GM19240 (cell line): ENCODE measurements at regions not wholly inside any gene's neighbourhood (a gene's known extent, or its start where the extent isn't known, plus 50 kb on each side); places are given as distances from the start of the nearest gene placed in this dataset.

Experiments
- DNase-seq: peaks from one replicate; pipeline ENCODE4 v3.0.0; 2011; ENCODE audit warnings: low spot score; ENCODE audit not compliant: insufficient read length

DNA sequence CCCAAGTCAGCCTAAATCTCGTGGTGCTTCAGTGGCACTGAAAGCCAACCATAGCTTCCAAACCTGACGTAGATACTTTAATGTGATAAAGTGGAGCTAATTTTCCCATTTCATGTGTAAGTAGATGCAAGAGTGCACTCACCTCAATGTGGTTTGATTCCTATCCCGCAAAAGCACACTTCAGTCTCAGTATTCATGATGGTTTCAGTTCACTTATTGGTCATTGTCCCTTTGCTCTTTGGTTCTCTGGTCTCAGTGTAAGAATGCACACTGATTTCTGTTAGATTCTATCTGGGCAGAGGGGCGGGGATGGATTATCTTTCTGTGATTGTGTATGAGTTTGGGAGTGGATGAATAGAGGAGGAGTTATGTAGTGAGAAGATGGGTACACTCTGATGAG is 340.6 kb downstream of the KCNRG start:
- no peak for DNase-seq

DNA sequence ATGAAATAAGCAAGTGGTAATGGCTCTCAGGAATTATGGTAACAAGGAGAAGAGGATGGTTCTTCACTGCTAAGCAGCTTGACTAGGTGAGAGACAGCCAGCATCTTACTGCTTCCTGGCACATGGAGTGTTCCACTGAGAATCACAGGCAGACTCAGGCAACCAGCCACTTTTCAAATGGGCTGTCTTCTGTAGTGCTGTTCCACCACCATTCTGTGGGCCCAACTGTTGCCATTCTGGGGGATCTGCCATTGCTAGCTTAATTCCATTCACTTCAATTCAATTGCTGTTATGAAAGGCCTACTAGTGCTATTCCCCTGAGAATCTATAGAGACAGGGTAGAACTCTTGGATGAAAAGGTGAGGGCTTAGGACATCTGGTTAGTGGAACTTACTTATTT is 341.9 kb downstream of the KCNRG start:
- no peak for DNase-seq

DNA sequence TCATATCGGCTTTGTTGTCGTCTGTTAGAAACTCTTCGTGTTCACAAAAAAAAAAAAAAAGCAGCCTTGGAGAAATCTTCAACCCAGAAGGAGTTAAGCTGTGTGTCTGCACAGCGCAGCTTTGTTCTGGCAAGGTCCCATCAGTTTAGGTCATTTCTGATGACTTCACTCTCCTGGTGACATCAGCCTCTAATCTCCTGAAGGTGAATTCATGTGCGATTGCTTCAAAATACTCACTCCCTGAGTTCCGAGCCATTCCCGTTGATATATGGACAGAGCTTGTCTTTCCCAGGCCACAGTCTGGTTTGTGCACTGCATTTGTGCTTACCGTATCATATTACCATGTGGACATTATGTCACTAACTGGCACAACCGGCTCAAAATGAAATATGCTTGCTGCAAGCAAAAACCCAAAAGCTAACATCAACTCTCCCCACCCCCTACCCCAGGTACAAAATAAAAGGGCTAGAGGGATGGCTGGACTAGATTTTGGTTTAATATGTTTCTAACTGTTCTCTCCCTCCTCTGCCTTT is 342.4 kb downstream of the KCNRG start:
- no peak for DNase-seq

DNA sequence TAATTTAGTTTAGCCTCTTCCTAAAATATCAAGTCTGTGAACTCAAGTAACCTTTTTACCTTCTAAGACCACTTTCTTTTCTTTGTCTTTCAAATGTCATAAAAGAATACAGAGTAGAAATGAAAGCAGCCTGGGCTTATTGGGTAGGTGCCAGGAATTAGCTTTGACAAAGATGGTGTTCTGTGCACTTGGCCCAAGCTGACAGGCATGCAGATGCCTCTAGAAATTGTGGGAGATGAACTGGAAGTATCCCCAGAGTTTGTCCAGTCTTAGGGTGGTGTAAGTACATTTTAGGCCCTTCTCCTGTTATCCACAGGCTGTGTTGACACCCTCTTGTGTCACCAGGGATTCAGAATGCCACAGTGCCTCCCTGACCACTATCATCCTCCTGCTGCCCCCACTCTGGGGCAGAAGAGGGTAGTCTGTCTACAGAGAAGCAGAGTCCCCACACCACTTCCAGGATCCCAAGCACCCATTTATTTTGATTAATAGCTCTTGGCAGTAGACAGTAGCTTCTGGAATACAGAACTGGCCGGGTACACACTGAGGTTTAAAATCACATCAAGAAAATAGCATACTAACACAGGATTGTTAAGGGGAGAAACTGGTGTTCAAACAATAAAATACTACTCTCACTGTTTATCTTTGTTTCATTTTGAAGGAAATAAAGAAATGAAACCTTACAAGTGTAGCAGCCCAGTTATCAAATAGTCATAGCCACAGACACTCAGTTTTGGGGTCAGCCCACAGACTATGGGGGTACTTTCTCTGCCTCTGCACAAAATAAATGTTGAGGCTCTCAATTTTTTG is 343.2 kb downstream of the KCNRG start:
- DNase-seq, result no peak

DNA sequence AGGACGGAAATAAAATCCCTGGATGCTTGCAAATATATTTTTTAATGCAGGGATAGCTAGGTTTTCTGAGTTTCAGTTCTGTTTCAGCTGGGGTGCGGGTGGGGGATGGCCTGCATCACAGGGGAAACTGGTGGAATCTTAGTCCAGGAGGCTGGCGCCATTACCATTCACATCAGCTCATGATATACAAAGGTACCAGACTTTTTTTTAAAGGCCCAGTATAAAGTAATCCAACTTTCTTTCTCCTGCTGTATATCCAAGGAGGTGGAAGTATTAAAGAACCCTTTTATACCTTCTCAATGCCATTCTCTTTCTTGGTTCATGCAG is 343.8 kb downstream of the KCNRG start:
- no peak for DNase-seq

DNA sequence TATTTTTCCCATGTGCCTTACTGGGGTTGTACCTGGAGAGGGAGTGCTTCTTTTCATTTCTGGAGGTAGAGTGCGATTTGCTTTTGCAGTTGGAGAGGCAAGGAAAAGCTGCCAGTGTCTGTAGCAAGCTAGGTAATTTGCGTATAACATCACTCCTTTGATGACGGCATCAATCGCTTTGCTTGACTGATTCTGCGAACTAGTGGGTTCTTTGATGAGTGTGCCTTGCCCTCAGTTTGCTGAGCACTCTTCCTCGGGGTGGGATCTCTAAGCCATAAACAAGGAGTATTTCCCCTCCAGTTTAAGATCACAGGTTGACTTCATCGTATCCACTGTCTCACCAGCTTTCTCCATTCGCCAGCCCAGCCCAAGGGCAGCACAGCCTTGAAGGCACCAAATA is 344.5 kb downstream of the KCNRG start:
- DNase-seq, result no peak

DNA sequence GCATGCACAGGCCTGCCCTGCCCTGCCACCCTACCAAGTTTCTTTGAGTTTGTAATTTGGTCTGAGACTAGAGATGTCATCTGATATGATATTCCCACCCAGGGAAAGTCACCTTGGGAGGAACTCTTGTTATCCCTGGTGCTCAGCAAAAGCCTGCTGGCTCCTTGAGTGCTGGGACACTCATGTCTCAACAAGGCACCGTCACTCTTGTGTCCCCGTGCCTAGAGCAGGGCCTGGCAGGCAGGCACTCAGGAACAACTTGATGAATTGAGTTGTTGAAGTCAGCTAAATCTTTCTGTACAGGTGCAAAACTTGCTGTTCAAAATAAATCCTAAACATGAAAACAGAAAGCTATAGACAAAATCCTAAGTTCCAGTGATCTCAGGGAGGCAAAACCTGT is 345.4 kb downstream of the KCNRG start:
- DNase-seq, result no peak

DNA sequence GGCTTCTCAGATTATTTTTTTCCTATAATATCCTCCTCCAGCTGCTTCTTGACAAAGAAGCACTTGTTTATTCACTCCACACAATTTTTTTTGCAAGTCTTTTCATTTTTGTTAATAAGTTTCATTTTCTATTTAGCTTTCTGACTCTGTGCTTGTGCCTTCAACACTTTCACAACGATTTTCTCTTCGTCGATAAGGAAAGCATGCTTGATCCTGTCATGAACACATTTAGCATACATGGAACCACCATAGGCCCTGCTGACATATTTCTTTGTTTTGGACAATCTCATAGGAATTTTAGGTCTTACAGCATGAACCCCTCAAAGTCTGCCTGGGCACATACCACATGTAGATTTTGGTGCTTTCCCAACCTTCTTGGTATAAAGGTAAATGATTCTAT is 346.0 kb downstream of the KCNRG start:
- DNase-seq, result no peak

DNA sequence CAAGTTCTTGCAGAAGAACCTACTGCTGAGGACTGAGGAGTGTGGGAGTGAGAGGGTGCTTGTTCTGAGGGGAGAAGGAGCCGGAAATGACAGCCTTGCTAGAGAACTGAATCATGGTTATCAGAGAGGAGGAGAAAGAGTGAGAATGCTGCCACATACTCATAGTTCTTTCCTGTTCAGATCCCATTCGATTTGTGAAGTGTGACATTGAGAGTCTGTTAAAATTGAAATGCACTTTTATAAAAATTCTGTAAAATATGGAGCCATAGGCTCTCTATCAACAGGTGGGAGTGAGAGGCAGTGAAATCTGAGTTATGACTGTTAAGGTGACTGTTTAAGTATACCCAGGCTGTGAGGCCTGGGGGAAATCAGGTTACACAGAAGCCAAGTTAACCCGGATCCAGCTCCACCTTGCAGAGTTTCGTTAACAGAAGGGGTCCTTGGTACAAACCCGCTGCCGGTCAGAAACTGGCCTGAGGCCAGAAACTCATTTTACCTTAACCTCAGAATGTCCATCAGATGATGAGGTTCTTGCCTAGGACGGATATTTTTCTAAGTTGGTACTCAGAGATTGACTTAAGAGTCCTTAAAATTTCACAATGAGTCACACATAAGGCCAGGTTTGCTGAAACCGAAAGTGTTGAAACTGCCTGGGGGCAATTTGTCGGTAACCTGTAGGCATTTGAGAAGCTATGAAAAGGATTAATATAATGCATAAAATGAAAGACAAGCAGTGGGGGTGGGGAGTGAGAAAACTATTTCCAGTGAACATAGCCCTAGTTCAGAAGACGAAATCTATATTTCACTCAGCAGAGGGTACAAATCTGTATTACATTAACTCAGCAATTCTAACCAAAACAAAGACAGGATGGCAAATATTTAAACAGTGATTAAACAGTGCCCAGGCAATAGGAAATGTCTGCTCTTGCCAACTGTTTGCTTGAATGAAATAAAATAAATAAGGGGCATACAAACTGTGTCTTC is 350.5 kb downstream of the KCNRG start:
- DNase-seq, result no peak

DNA sequence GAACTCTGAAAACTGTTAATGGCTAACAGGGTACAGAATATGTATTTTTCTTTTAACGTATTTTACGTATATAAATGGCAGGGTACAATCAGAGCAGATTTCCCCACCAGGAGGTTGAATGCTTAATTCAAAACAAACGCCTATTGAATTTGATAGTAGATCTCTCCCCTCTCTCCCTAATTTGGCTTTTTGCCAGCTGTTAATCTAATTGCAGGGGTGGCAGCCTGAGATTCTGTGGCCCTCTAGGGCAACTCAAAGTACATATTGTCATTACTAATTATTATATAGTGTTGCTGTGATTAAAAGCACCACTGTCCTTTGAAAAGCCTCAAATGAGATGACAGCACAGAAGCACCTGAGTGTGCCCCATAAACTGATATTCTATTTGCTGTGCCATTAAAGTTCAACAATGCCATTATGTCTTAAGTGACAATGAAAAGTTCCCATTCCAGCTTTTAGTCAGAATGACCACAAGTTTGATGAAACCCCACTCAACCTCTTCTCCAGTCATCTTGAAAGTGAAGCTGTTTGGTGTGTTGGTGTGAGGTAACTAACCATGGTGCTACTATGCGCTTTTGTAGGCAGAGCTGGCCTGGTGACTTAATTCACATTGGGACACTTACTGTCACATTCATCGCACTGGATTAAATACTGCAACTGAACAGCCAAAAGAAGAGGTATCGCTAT is 351.4 kb downstream of the KCNRG start:
- no peak for DNase-seq

DNA sequence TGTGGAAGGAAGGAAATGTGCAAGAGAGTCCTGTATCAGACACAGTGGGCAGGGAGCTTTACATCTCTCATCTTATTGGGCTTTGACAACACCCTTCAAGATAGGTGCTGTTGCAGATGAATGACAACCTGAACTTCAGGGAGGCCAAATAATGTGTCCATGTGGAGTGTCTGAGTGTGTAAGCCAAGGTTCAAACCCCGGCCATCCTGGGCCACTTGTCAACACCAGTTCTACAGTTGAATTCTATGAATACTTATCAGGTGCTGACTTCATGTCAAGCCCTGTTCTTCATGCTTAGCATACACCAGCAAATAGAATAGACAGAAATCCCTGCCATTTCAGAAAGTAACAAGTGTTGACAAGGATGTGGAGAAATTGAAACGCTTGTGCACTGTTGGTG is 354.4 kb downstream of the KCNRG start:
- DNase-seq, result no peak

DNA sequence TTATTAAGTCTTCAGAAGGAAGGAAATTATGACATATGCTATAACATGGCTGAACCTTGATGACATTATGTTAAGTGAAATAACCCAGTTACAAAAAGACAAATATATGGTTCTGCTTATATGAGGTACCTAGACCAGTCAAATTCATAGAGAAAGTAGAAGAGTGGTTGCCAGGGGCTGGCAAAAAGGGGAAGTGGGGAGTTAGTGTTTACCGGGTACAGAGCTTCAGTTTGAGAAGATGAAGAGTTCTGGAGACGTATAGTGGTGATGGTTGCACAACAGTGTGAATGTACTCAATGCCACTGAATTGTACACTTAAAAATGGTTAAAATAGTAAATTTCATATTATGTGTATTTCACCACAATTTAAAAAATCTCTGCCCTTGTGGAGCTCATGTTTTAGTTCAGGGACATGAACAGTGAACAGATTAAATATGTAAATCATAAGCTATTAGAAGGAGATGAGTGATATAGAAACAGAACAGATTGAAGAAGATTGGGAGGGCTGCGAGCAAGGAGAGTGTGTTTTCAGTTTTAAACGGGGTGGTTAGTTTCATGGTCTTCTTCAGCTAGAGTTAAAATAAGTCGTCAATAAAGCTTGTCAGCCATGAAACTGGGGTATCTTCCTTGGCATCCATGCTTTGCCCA is 355.2 kb downstream of the KCNRG start:
- DNase-seq, result no peak

DNA sequence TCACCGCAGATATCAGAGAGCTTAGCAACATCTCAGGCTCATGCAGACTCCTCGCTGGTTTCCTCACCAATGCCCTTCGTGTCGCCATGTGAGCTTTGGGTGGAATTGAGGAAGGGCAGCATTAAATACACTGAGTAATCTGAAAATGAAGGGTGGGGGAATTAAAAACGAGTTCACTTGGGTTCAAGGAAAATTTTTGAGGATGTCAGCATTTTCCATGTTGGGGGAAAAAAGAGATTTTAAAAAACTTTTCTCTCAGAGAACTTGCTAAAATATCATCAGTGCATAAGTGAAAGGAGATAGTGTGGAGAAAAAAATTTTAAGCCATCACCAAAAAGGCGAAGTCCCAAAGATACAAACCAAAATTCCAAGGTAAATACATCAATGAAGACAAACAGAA is 359.3 kb downstream of the KCNRG start:
- no peak for DNase-seq

DNA sequence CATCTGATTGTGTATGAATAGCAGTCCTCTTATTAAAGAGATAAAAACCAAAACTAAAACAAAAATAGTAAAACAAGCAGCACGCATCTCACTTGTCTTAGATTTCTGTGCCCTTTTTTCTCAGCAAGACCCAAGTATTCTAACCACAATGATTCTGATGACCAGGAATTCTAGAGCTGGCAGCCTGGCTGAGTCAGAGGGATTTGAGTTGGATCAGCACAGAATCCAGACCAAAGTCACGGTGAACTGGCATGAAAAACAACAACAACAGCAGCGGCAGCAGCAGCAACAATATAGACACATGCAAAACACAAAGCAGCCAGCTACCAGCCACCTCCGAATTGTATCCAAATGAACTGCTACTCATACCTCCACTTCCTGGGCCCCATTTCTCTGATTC is 360.5 kb downstream of the KCNRG start:
- no peak for DNase-seq

DNA sequence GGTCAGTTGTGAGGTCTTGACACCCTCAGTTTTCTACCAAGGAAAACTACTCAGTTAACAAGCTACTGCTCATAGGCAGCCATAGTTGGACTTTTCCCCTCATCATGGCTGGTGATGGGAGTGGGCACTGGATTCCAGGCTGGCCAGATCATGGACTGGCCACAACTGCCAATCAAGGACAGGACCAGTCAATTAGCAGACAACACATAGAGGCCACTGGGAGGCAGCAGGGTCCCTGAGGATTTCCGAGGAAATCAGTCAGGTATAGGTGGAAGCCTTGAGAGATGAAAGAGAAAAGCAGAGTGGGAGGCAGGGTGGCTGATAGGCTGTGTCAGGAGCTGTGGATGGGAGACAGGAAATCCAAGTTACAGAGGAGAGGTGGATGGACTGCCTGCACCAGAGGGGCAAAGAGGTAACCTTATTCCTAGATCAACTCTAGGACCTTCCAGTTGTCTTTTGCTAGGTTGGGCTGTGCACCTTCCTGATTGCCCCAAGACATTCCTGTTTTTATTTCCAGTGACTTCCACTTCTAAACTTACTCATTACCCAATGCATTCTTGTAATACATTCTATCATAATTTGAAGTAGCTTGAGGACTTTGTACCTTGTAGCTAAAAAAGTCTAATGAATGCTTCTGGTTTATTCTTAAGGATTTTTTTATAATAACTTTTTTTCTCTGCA is 361.8 kb downstream of the KCNRG start:
- no peak for DNase-seq

DNA sequence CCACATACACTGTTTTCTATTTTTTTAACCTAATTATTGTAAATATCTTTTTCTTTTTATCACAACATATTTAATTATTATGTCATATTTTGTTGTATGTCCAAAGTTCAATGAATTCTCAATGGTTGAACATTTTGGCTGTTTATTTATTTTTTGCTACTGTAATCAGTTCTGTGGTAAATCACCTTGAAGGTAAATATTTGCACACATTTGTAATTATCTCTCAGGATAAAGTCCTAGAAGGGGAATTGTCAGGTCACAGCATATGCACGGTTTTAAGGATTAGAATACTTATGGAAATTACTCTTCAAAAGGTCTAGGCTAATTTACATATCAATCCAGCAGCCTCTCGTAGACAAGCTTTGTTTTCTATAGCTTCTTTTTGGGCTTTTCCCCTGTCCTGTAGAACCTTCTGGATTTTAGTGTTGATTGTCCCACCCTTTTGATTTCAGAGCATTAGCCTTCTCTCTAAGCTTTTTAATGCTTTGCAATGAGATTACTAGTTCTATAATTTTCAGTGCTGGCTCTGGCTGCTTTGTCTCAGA is 362.6 kb downstream of the KCNRG start:
- no peak for DNase-seq

DNA sequence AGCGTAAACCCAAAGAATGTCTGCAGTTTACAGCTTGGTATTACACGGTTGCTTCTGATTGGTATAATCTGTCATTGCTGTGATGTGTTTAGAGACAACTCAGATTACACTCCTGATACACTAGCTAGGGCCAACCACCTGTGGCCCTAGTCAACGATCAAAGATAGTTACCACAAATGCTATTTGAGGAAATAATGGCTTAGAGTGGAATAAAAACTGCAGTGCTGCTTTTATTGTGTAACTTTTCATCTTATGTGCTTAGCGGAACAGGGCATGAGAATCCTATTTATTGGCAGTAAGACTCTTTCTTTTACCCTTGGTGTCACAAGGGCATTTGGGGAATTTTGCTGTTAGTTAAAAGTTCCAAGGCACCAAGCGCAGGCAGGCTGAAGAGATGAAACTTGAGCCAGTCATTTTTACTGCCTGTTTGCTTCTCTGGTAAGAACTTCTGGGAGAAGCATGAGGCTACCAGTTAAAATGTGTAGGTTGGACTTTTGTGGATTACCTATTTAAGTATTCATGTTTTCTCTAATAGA is 363.3 kb downstream of the KCNRG start:
- DNase-seq, result no peak

DNA sequence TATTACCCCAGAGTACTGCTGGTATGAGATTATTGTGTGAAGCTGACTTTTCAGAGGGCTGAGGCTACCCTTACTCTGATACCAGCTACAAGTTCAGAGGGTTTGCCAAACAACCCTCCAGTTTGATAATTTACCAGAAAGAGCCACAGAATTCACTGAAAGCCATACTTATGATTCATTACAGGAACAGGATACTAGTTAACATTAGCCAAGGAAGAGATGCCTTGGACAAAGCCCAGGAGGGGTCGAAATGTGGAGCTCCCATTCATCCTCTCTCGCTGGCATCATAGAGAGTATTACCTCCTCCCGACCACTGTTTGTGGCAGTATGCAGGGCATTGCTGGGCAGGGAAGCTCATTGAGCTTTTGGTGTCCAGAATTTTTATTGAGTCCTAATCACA is 364.3 kb downstream of the KCNRG start:
- DNase-seq, result no peak

DNA sequence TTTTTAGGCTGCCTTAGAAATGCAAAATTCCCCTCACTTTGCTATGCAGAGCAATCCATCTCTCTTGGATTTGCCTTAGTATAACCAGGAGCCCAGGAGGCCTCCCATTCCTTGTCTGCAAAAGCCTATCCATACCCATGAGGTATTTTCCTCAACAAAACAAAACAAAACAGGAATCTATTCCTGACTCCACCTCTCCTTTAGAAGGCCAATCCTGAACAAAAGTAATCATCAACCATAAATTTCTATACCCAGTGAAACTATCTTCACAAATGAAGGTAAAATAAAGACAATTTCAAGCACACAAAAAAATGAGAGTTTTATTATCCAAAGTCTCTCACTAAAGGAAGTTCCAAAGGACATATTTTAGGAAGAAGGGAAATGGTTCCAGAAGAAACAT is 365.7 kb downstream of the KCNRG start:
- no peak for DNase-seq

DNA sequence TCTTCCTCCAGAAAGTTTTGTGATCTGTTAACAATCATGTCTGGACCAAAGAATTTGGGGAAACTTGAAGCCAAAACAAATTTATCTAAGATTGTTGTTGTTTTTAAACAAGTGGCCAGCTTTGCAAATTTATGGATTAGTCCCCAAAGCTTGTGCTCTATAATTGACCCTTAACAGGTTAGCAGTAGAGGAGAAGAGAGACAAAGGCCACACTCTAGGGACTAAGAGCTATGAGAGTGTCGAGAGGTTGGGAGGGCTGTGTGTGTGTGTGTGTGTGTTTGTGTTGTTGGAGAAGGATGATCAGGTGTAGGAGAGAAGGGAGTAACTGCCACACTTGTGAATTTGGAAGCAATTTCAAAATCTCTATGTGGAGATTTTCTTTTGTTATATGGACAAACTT is 367.3 kb downstream of the KCNRG start:
- DNase-seq, result no peak
